ENCODE measurements at regions not wholly inside any gene's neighbourhood (a gene's known extent, or its start where the extent isn't known, plus 50 kb on each side); places are given as distances from the start of the nearest gene placed in this dataset.

- no peak for DNase-seq (ENCODE audit: low read depth)
- no peak overlapping the region for H3K4me3 ChIP-seq (ENCODE audit: low read depth, low read length)
- TF ChIP-seq CTCF (conservative IDR thresholded peaks at IDR 0.05; ENCODE audit: low read depth, low read length) = no peak
Measured at GRCh38 chrX:39877905-39878304, 219.9 kb downstream of the BCOR start.

DNA sequence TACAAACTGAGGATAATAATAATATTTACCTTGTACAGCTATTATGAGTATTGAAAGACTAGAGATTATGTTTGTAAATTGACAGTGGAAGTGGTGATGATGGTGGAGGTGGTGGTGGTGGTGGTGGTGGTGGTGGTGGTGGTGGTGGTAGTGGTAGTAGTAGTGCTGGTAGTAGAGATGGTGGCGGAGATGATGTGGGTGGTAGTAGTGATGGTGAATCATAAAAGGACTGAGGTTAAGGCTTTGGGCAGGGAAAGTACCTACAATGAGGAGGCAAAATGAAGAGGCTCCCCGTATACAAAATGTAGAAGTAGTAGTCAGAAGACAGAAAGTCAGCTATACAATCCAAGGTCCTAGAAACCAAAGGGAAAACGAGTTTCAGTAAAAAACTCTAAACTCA lies 214.1 kb downstream of the BCOR start:
- DNase-seq (ENCODE audit: low read depth) = no peak
- H3K4me3 ChIP-seq (ENCODE audit: low read depth, low read length) = no peak overlapping the region
- TF ChIP-seq CTCF (conservative IDR thresholded peaks at IDR 0.05; ENCODE audit: low read depth, low read length) = no peak

GRCh38 chrX:39886282-39886681 lies 211.5 kb downstream of the BCOR start:
- no peak for TF ChIP-seq CTCF (conservative IDR thresholded peaks at IDR 0.05; ENCODE audit: low read depth, low read length)
- H3K4me3 ChIP-seq (ENCODE audit: low read depth, low read length) = no peak overlapping the region
- DNase-seq (ENCODE audit: low read depth) = no peak

DNA sequence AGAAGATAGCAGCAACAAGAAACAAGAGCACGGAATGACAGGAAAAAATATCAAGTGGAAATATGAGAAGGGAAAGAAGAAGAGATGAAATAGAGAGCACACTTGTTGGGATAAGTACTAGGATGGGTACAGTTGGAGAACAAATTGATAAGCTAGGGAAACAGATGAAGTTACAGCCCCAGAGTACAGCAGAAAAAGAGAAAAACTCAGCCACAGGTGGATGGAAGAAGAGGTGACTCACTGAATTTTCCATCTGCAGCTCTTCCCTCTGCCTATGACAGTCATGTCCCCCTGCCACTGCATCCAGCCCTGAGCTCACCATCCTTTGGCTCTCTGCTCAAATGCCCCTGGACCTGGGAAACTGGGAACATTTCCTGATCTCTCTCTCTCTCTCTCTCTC lies 209.0 kb downstream of the BCOR start:
- DNase-seq (ENCODE audit: low read depth) = no peak
- no peak overlapping the region for H3K4me3 ChIP-seq (ENCODE audit: low read depth, low read length)
- no peak for TF ChIP-seq CTCF (conservative IDR thresholded peaks at IDR 0.05; ENCODE audit: low read depth, low read length)

- no peak for TF ChIP-seq CTCF (conservative IDR thresholded peaks at IDR 0.05; ENCODE audit: low read depth, low read length)
- no peak overlapping the region for H3K4me3 ChIP-seq (ENCODE audit: low read depth, low read length)
- no peak for DNase-seq (ENCODE audit: low read depth)
Measured at GRCh38 chrX:39889704-39890103, 208.1 kb downstream of the BCOR start.

- H3K4me3 ChIP-seq (ENCODE audit: low read depth, low read length) = no peak overlapping the region
- no peak for DNase-seq (ENCODE audit: low read depth)
- TF ChIP-seq CTCF (conservative IDR thresholded peaks at IDR 0.05; ENCODE audit: low read depth, low read length) = no peak
Measured at GRCh38 chrX:39890807-39891206, 207.0 kb downstream of the BCOR start.

DNA sequence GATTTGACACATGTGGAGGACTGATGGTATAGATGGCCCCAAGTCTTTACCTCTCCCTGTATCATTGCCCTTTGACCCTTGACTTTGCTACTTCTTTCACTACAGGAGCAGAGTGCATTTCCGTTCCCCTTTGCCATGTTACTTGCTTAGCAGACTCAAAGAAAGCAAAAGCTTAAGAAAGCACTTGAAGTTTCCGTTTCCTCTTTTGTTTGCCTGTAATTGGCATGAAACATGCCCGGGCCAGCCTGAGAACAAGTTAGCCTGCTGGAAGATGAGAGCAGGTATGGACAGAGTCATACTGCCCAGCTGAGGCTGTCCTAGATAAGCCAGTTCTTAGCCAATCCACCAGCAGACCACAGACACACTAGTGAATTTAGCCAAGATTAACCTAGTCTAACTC lies 206.0 kb downstream of the BCOR start:
- no peak for DNase-seq (ENCODE audit: low read depth)
- no peak for TF ChIP-seq CTCF (conservative IDR thresholded peaks at IDR 0.05; ENCODE audit: low read depth, low read length)
- H3K4me3 ChIP-seq (ENCODE audit: low read depth, low read length) = no peak overlapping the region
